UCSD-AML1 (cell line): ENCODE measurements at regions not wholly inside any gene's neighbourhood (a gene's known extent, or its start where the extent isn't known, plus 50 kb on each side); places are given as distances from the start of the nearest gene placed in this dataset.
"Not testable (repeated sequence)": the region's sequence is repeated elsewhere in the genome, so short reads cannot be mapped to it uniquely, and the experiment has no call there.

Experiments
- DNase-seq: peaks from one replicate; lab custom pipeline; 2025; ENCODE audit not compliant: unreplicated experiment; lab: John Stamatoyannopoulos, UW

DNA sequence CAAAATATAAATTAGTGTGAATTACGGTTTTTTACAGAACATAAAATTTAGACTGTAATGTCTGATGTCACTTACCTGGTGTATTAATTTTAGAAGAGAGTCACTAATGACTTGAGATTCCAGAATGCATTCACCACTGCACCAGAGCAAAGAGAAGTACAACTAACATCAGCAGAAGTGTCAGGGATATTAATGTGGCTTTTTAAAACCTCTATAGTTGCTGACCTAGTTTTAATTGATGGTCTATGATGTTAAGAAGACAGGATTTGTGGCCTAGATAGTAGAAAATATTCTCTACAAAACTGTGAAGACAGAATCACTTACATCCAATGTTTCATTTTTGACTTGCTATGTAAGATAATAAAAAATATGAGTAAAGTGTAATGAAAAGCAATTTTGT, 1181.6 kb downstream of the RAPGEF2 start:
- DNase-seq, result no peak

DNA sequence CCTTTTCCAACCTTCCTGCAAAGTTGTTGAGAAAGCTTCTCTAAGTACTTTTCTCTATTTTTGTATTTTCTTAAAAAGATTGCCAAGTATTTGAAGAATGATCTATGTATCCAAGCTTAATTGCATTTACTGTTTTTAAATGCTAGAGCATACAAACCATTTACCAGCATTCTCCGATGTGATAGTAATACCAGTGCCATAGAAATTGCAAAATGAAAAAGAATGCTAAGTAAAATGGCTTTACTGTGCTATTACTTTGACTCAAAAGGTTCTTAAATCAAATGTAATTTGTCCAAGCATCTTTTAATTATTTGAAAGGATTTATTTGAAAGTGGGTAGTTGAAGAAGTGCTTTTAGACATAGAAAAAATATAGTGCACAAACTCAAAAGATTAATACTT, 1183.2 kb downstream of the RAPGEF2 start:
- DNase-seq, result no peak

DNA sequence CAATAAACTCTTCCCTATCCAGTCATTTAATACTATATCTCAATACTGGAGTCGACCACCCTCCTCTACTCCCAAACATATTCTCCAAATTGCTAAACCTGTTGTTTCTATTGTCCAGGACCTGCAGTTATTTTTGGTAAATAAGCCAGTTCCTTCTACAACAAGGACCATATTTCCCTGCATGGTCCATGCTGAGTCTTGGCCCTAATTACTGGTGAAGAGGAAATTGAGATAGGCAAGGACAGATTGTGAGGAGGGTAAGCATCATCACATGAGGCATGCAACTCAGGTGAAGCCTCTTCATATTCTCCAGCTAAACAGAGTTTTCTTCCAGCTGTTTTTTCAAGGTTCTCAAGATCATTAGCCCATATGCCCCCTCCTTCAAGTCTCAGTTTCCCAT, 1193.6 kb downstream of the RAPGEF2 start:
- no peak for DNase-seq

DNA sequence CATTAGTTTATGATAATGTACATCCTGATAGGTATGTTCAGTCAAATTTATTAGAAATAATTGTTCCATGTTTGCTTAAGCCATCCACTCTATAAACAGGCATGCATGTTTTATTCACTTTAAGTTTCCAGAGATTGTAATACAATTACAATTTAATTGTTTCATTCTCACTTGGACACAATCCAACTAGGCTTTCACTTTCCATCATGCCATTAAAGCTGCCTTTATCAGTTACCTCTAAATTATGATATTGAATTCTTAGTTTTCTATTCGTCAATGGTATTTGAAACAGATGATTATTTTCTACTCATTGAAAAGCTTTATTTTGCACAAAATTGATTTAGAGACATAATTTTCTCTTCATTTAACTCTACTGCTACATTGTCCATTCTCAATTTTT, 1196.3 kb downstream of the RAPGEF2 start:
- DNase-seq, result no peak

GRCh38 chr4:160299608-160300007, 1196.7 kb downstream of the RAPGEF2 start:
- no peak for DNase-seq

- no peak for DNase-seq
These were observed 1213.2 kb downstream of the RAPGEF2 start for GRCh38 chr4:160316036-160316435.

- DNase-seq, result no peak
These were observed 1215.8 kb downstream of the RAPGEF2 start for GRCh38 chr4:160318567-160319220.

DNA sequence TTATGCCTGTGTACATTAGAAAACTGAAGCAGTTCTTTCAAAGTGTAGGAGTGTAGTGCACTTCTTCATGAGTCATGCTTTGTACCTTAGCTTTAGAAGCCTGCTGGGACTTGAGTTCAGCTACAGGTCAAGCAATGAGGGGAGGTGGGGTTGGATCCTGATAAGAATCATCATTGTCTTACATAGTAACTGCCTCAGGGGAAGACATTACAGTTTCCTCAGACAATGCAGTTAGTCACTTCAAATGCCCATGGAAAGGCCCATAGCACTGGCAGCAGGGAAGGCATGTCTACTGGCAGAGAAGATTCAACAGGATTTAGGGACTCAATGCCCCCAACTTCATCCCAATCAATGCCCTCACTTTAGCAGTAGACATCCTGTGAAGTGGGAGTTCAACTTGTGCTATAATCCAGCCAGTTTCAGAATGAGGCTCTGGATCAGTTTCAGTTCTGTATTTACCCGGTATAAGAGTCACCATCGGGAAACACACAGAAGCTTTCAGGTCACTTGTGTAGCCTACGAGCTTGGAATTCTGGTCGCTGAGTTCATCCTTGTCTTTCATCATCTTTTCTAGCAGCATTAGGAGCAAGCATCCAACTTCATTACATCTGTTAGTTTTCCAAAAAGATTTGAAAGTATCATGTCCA, 1216.5 kb downstream of the RAPGEF2 start:
- DNase-seq, result no peak

GRCh38 chr4:160319868-160320260, 1217.0 kb downstream of the RAPGEF2 start:
- DNase-seq, result no peak

DNA sequence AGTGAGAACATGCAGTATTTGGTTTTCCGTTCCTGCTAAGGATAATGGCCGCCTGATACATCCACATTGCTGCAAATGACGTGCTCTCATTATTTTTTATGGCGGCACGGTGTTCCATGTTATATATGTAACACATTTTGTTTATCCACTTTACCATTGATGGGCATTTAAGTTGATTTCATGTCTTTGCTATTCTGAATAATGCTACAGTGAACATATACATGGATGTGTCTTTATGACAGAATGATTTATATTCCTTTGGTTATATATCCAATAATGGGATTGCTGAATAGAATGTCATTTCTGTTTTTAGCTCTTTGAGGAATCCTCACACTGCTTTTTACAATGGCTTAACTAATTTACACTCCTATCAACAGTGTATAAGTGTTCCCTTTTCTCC, 1223.2 kb downstream of the RAPGEF2 start:
- DNase-seq, result no peak

DNA sequence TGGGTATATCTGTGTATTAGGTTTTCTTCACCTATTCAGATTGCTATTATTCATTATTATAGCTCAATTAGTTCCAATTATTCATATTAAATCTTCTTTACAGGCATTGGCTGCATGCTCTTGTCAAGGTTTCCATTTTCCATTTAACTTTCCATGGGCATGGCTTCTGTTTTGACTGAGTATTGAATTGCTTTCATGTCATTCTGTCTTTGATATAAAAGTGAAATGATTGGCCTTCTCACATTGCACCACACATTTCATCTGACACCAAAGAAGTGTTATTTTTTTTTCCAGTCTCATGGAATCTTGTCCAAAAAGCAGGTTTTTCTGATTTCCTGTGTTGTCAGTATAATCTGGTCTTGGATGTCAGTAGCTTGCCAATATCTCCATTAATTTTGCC, 1244.3 kb downstream of the RAPGEF2 start:
- DNase-seq, result no peak

DNA sequence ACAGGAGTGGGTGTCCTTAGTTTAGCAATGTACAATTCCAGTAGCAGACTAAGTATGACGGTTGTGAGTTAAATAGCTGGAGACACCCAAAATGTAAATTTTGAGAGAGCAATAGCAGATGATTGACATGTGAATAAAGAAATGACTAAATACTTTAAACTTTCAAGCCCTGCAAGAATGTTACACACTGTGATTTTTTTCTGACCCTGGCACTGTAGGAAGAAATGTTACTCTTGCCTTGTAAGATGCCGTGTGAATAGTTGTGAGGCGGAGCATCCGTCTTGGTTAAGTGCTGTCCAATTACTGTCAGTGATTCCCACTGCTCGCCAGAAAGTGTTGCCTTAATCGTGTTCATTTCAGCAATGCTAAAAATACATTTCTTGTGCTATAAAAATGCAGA, 1248.1 kb downstream of the RAPGEF2 start:
- DNase-seq, result no peak

DNA sequence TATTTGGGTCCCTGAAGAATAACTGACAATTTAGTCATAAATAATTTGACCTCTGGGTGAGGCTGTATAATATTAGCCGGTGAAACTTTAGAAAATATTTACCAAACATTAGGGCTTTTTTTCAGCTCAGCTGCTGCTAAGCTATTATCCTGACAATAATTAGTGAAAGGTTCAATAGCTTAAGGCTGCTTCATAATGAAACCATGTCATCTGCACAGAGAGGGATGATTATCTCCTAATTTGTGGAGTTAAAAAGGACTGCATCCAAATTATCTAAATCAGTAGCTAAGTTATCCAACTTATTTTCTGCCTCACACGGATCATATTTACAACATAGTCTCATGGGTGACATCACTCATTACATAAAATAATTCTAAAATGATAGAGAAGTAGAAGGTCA, 1249.8 kb downstream of the RAPGEF2 start:
- no peak for DNase-seq

- DNase-seq, result no peak
These were observed 1250.7 kb downstream of the RAPGEF2 start for GRCh38 chr4:160353548-160353947.

DNA sequence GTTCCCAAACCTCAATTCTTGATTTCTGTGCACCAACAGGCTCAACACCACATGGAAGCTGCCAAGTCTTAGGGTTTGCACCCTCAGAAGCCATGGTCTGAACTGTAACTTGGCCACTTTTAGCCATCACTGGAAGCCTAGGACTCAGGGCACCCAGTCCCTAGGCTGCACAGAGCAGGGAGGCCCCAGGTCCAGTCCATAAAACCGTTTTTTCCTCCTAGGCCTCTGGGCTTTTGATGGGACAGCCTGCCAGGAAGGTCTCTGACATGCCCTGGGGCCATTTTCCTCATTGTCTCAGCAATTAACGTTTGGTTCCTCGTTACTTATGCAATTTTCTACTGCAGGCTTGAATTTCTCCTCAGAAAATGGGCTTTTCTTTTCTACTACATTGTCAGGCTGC, 1259.6 kb downstream of the RAPGEF2 start:
- no peak for DNase-seq

DNA sequence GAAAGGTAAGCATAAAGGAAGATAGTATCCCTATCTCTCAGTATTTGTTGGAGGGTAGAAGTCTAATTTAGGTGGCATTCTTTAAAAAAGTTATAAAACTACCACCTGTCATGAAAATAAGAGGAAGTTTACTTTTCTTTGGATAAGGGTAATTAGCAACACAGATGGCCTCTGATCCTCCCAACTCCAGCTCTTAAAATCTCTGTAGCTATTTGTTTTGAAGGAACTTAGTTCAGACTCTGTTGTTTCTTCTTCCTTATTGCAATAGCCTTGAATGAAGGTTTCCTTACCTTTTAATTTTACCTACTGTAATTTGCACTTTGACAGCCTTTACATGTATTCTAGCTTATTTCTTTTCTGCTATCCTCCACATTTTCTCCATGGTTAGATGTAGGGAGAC, 1261.3 kb downstream of the RAPGEF2 start:
- no peak for DNase-seq

GRCh38 chr4:160364665-160365064, 1261.8 kb downstream of the RAPGEF2 start:
- DNase-seq, result not testable (repeated sequence)

DNA sequence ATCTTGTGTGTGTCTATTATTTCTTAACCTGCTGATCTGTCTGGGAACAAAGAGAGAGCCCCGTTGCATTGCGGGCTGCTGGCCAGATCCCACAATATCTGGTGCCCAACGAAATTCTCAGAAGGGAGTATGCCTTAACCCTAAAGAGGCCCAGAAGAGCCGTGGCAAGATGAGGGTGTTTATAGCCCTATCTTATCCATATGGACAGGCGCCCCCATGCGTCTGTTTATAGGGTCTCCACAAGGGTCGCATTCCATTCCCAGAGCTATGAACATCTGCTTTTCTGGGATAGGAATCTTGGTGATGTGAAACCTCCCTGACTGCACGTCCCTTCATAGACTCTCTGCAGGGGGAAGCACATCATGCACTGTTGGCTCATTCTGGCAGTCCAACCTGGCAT, 1262.5 kb downstream of the RAPGEF2 start:
- DNase-seq, result not testable (repeated sequence)

- no peak for DNase-seq
These were observed 1267.2 kb downstream of the RAPGEF2 start for GRCh38 chr4:160370046-160370445.

GRCh38 chr4:160371446-160371845, 1268.6 kb downstream of the RAPGEF2 start:
- no peak for DNase-seq

DNA sequence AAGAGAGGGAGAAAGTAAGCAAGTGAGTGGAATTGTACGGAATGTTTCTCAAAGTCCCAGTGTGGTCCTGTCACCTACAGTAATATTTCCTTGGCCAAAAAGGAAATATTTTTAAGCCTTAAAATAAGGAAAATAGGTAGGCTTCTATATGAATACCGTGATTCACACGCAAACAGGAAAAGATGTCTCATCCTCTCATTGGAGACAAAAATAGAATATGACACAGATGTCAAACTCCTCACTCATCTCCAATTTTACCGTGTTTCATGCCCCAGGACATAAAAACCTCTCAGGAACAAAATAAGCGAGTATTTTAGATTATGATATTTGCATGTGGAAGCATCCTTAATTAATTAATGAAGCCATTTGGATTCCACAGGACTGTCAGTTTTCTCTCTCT, 1269.5 kb downstream of the RAPGEF2 start:
- DNase-seq, result no peak

DNA sequence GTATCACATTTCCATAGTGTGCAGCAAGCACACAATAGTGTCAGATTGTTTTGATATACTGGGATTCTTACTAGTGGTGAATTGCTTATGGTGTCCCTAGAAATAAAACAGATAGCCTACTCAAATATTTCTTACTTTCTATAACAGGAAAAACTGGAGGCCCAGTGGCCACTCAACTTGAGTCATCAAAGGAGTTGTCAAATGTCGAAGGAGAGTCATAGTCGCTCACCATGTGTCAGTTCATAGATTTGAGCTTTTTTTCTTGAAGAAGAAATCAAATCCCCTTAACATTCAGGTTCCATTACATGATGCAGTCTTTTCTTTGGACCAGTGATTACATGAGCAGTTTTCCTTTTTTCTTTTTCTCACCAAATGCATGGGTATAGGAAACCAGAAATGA, 1271.0 kb downstream of the RAPGEF2 start:
- DNase-seq, result no peak
